G401 (cell line): ENCODE measurements at regions not wholly inside any gene's neighbourhood (a gene's known extent, or its start where the extent isn't known, plus 50 kb on each side); places are given as distances from the start of the nearest gene placed in this dataset.

ENCODE experiments used
- DNase-seq: peaks from one replicate; pipeline ENCODE4 v3.0.0-alpha.2; 2015; ENCODE audit warnings: low spot score
- in situ Hi-C: cut with HindIII; loops from 2 replicates; pipeline ENCODE4 v1.10.0; 2016; ENCODE audit warnings: low sequenced_read_pairs, mixed read lengths

GRCh38 chr13:70183041-70183440, 74.8 kb upstream of the KLHL1 start:
- in situ Hi-C loops = no loop called here
- DNase-seq = no peak
